Neural crest cell (in vitro differentiated cells): ENCODE measurements at regions not wholly inside any gene's neighbourhood (a gene's known extent, or its start where the extent isn't known, plus 50 kb on each side); places are given as distances from the start of the nearest gene placed in this dataset.

ENCODE experiments used
- DNase-seq: peaks from one replicate; pipeline ENCODE4 v3.0.0; 2021; ENCODE audit warnings: low read depth, mixed read lengths, low spot score
- H3K27ac Mint-ChIP-seq: one replicate; pipeline ENCODE4 v1.8.0; 2021; ENCODE audit warnings: mild to moderate bottlenecking, mixed read lengths; ENCODE audit not compliant: unreplicated experiment
- H3K27me3 Mint-ChIP-seq: 2 replicates; pipeline ENCODE4 v1.8.0; 2021; ENCODE audit warnings: low read depth, mild to moderate bottlenecking, mixed read lengths
- H3K36me3 Mint-ChIP-seq: 2 replicates; pipeline ENCODE4 v1.8.0; 2021; ENCODE audit warnings: low read depth, mild to moderate bottlenecking, mixed read lengths
- H3K4me1 Mint-ChIP-seq: 2 replicates; pipeline ENCODE4 v1.8.0; 2021; ENCODE audit warnings: mixed read lengths
- H3K4me3 Mint-ChIP-seq: one replicate; pipeline ENCODE4 v1.8.0; 2021; ENCODE audit warnings: mild to moderate bottlenecking, mixed read lengths
- H3K9me3 Mint-ChIP-seq: 2 replicates; pipeline ENCODE4 v1.8.0; 2021; ENCODE audit warnings: mixed read lengths
- CTCF ChIP-seq: fragments of 200-600 bp; sonication (generic); conservative IDR thresholded peaks from 2 replicates; pipeline ENCODE4 v1.5.0; 2021; ENCODE audit warnings: antibody characterized with exemption, mild to moderate bottlenecking

GRCh38 chr5:67999391-67999790, 216.2 kb upstream of the PIK3R1 start:
- Mint-ChIP-seq H3K27ac (peak overlapping the region; percentile 48), H3K4me3 (no peak overlapping the region), H3K27me3 (no peaks in the 10 kb centered on the region), H3K9me3 (peaks cover 6% of the 10 kb centered on the region), H3K36me3 (no peaks in the 10 kb centered on the region), H3K4me1 (peaks cover 10% of the 10 kb centered on the region)
- TF ChIP-seq CTCF = no peak
- DNase-seq = no peak

- H3K4me1 Mint-ChIP-seq = peaks cover 10% of the 10 kb centered on the region
- DNase-seq = no peak
- peaks cover 6% of the 10 kb centered on the region for H3K9me3 Mint-ChIP-seq
- TF ChIP-seq CTCF = no peak
- H3K36me3 Mint-ChIP-seq = no peaks in the 10 kb centered on the region
- H3K27me3 Mint-ChIP-seq = no peaks in the 10 kb centered on the region
- no peak overlapping the region for H3K27ac Mint-ChIP-seq
- no peak overlapping the region for H3K4me3 Mint-ChIP-seq
Measured at GRCh38 chr5:67998709-67999261, 216.8 kb upstream of the PIK3R1 start.

DNA sequence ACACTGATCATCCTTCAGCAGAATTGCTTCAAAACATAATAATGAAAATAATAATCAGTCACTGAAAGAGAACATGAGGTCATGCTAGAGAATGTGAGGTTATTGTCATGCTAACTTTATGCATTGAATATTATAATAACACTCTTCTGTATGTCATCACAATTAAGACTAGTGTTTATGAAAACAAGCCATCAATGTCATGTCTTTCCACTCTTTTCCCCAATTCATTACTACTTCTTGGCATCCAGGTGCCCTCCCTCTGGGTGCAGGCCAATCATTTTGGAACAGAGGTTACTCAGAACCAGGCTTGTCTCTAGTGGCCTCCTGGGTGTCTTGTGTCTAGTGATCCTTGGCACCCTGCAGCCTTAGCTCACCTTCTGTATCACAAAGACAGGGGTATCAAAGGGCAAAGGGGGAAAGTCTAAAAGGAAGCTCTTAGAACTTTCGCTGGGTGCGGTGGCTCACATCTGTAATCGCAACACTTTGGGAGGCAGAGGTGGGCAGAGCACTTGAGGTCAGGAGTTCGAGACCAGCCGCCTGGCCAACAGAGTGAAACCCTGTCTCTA, 217.6 kb upstream of the PIK3R1 start:
- no peaks in the 10 kb centered on the region for H3K27me3 Mint-ChIP-seq
- H3K9me3 Mint-ChIP-seq = peaks cover 6% of the 10 kb centered on the region
- H3K4me1 Mint-ChIP-seq = peaks cover 10% of the 10 kb centered on the region
- no peaks in the 10 kb centered on the region for H3K36me3 Mint-ChIP-seq
- H3K4me3 Mint-ChIP-seq = no peak overlapping the region
- no peak for TF ChIP-seq CTCF
- DNase-seq = no peak
- no peak overlapping the region for H3K27ac Mint-ChIP-seq

DNA sequence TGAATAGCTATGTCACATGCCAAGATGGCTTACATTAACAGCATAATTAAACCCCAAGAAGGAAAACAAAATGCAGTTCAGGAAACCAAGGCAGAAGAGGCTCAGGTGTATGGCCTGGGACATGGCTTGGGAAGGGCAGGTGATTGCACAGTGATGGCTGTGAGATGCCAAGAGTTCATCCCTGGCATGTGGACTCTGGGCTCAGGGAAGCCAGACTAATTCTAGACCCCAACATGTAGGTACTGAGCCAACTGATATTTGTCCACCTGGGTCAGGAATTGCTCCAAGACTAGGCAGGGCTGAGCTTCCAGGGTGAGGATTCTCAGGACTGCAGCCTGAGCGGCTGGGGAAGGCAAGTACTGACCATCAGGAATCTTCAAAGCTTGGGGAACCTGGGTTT, 218.4 kb upstream of the PIK3R1 start:
- Mint-ChIP-seq H3K27me3 (no peaks in the 10 kb centered on the region), H3K4me1 (peaks cover 10% of the 10 kb centered on the region), H3K9me3 (peaks cover 2% of the 10 kb centered on the region), H3K27ac (no peak overlapping the region), H3K4me3 (no peak overlapping the region), H3K36me3 (no peaks in the 10 kb centered on the region)
- no peak for DNase-seq
- no peak for TF ChIP-seq CTCF

GRCh38 chr5:67996596-67996995, 219.0 kb upstream of the PIK3R1 start:
- H3K4me3 Mint-ChIP-seq = no peak overlapping the region
- H3K4me1 Mint-ChIP-seq = peaks cover 10% of the 10 kb centered on the region
- no peak for TF ChIP-seq CTCF
- peaks cover 2% of the 10 kb centered on the region for H3K9me3 Mint-ChIP-seq
- H3K36me3 Mint-ChIP-seq = no peaks in the 10 kb centered on the region
- no peak for DNase-seq
- H3K27me3 Mint-ChIP-seq = no peaks in the 10 kb centered on the region
- no peak overlapping the region for H3K27ac Mint-ChIP-seq
